HG02852 (cell line): ENCODE measurements at regions not wholly inside any gene's neighbourhood (a gene's known extent, or its start where the extent isn't known, plus 50 kb on each side); places are given as distances from the start of the nearest gene placed in this dataset.
"Not testable (repeated sequence)": the region's sequence is repeated elsewhere in the genome, so short reads cannot be mapped to it uniquely, and the experiment has no call there.

Source experiments
- ATAC-seq: cut with Tn5 transposase; IDR thresholded peaks from one replicate; pipeline ENCODE4 v1.9.1; 2021; ENCODE audit warnings: mild to moderate bottlenecking, moderate library complexity; ENCODE audit not compliant: unreplicated experiment

GRCh38 chr4:110424144-110424543, 51.8 kb upstream of the ENPEP start:
- ATAC-seq = no peak

GRCh38 chr4:110418641-110419040, 57.3 kb upstream of the ENPEP start:
- no peak for ATAC-seq

GRCh38 chr4:110417136-110417535, 58.8 kb upstream of the ENPEP start:
- no peak for ATAC-seq

GRCh38 chr4:110415478-110415877, 60.5 kb upstream of the ENPEP start:
- no peak for ATAC-seq

GRCh38 chr4:110415041-110415440, 60.9 kb upstream of the ENPEP start:
- no peak for ATAC-seq

GRCh38 chr4:110414561-110414920, 61.4 kb upstream of the ENPEP start:
- ATAC-seq = no peak

- not testable (repeated sequence) for ATAC-seq
These were observed 62.0 kb upstream of the ENPEP start for GRCh38 chr4:110413807-110414560.

- ATAC-seq = no peak
These were observed 63.4 kb upstream of the ENPEP start for GRCh38 chr4:110412354-110413065.

- ATAC-seq = no peak
These were observed 64.4 kb upstream of the ENPEP start for GRCh38 chr4:110411574-110412011.

GRCh38 chr4:110410853-110411573, 64.9 kb upstream of the ENPEP start:
- ATAC-seq = not testable (repeated sequence)

GRCh38 chr4:110400086-110400485, 75.9 kb upstream of the ENPEP start:
- ATAC-seq = no peak

GRCh38 chr4:110399046-110399445, 76.9 kb upstream of the ENPEP start:
- ATAC-seq = not testable (repeated sequence)

GRCh38 chr4:110396963-110397362, 79.0 kb upstream of the ENPEP start:
- no peak for ATAC-seq

- ATAC-seq = no peak
These were observed 80.5 kb upstream of the ENPEP start for GRCh38 chr4:110395421-110395820.

- no peak for ATAC-seq
These were observed 81.1 kb upstream of the ENPEP start for GRCh38 chr4:110394871-110395270.

- ATAC-seq = no peak
These were observed 94.2 kb upstream of the ENPEP start for GRCh38 chr4:110381784-110382183.

GRCh38 chr4:110372485-110372884, 103.5 kb upstream of the ENPEP start:
- ATAC-seq = no peak

GRCh38 chr4:110371016-110371770, 104.8 kb upstream of the ENPEP start:
- no peak for ATAC-seq

- no peak for ATAC-seq
These were observed 107.5 kb upstream of the ENPEP start for GRCh38 chr4:110368409-110368808.

GRCh38 chr4:110367156-110367555, 108.8 kb upstream of the ENPEP start:
- ATAC-seq = no peak

GRCh38 chr4:110365761-110366160, 110.2 kb upstream of the ENPEP start:
- no peak for ATAC-seq
